ENCODE measurements at regions not wholly inside any gene's neighbourhood (a gene's known extent, or its start where the extent isn't known, plus 50 kb on each side); places are given as distances from the start of the nearest gene placed in this dataset.

GRCh38 chr4:17293901-17294300, 218.0 kb downstream of the QDPR start:
- DNase-seq, result no peak

GRCh38 chr4:17288151-17288550, 223.7 kb downstream of the QDPR start:
- no peak for DNase-seq

- no peak for DNase-seq
Measured at GRCh38 chr4:17286752-17287460, 225.0 kb downstream of the QDPR start.

GRCh38 chr4:17285747-17286146, 226.1 kb downstream of the QDPR start:
- no peak for DNase-seq

GRCh38 chr4:17284323-17285175, 227.3 kb downstream of the QDPR start:
- DNase-seq, result no peak

- no peak for DNase-seq
Measured at GRCh38 chr4:17283832-17284231, 228.1 kb downstream of the QDPR start.

GRCh38 chr4:17283251-17283650, 228.6 kb downstream of the QDPR start:
- DNase-seq, result no peak

GRCh38 chr4:17280261-17281018, 231.4 kb downstream of the QDPR start:
- no peak for DNase-seq

GRCh38 chr4:17276776-17277175, 235.1 kb downstream of the QDPR start:
- DNase-seq, result no peak

- DNase-seq, result no peak
Measured at GRCh38 chr4:17275836-17276235, 236.1 kb downstream of the QDPR start.

GRCh38 chr4:17273047-17273446, 238.8 kb downstream of the QDPR start:
- DNase-seq, result no peak

GRCh38 chr4:17272154-17272553, 239.7 kb downstream of the QDPR start:
- DNase-seq, result no peak

GRCh38 chr4:17265653-17266052, 246.2 kb downstream of the QDPR start:
- DNase-seq, result no peak

- DNase-seq, result no peak
Measured at GRCh38 chr4:17265139-17265538, 246.8 kb downstream of the QDPR start.

- DNase-seq, result no peak
Measured at GRCh38 chr4:17260166-17260907, 251.6 kb downstream of the QDPR start.

- no peak for DNase-seq
Measured at GRCh38 chr4:17258106-17258505, 253.8 kb downstream of the QDPR start.

- no peak for DNase-seq
Measured at GRCh38 chr4:17252131-17252530, 259.8 kb downstream of the QDPR start.

GRCh38 chr4:17251101-17251500, 260.8 kb downstream of the QDPR start:
- no peak for DNase-seq

- no peak for DNase-seq
Measured at GRCh38 chr4:17250591-17250990, 261.3 kb downstream of the QDPR start.

- DNase-seq, result no peak
Measured at GRCh38 chr4:17246656-17247055, 265.2 kb downstream of the QDPR start.

GRCh38 chr4:17241835-17242234, 270.1 kb downstream of the QDPR start:
- no peak for DNase-seq

GRCh38 chr4:17238633-17239032, 273.3 kb downstream of the QDPR start:
- no peak for DNase-seq

- no peak for DNase-seq
Measured at GRCh38 chr4:17236686-17237085, 275.2 kb downstream of the QDPR start.
